K562 (cell line): ENCODE measurements at regions not wholly inside any gene's neighbourhood (a gene's known extent, or its start where the extent isn't known, plus 50 kb on each side); places are given as distances from the start of the nearest gene placed in this dataset.

Experiments used
- EP300 ChIP-seq: IDR thresholded peaks from 2 replicates; pipeline ENCODE4 v1.6.1; 2012; ENCODE audit warnings: low read length, improper control_type of control experiment
- FOSL1 ChIP-seq: fragments of 200-800 bp; sonication (Bioruptor generic); conservative IDR thresholded peaks from 2 replicates; pipeline ENCODE4 v1.6.1; 2016; ENCODE audit warnings: missing genetic modification characterization, missing compliant biosample characterization
- IRF2 ChIP-seq: sonication (generic); formaldehyde crosslinking; IDR thresholded peaks from 2 replicates; pipeline ENCODE4 v1.8.1; 2022; ENCODE audit warnings: mild to moderate bottlenecking, missing genetic modification reagents
- NFXL1 ChIP-seq: fragments of 450-650 bp; formaldehyde crosslinking; IDR thresholded peaks from 2 replicates; pipeline ENCODE4 v1.4.0; 2021; ENCODE audit warnings: mild to moderate bottlenecking
- POLR2A ChIP-seq: fragments of 450-650 bp; conservative IDR thresholded peaks from 2 replicates; pipeline ENCODE4 v1.6.1; 2016
- RAD51 ChIP-seq: fragments of 450-650 bp; IDR thresholded peaks from 2 replicates; pipeline ENCODE4 v1.7.1; 2016; ENCODE audit warnings: low read depth, mild to moderate bottlenecking, borderline replicate concordance
- REST ChIP-seq, 2 experiments: fragments of 450-650 bp; formaldehyde crosslinking in 1 of 2; IDR thresholded peaks; 2 replicates each; pipeline versions ENCODE4 v1.4.0 to v1.6.1; 2014 to 2020; ENCODE audit warnings: mild to moderate bottlenecking in 2 of 2, borderline replicate concordance in 1 of 2, low read depth in 1 of 2
- STAT5A ChIP-seq: IDR thresholded peaks from 2 replicates; pipeline ENCODE4 v1.6.1; 2012; ENCODE audit warnings: low read length, inconsistent platforms, borderline replicate concordance
- TARDBP ChIP-seq: fragments of 450-650 bp; IDR thresholded peaks from 2 replicates; pipeline ENCODE4 v1.6.1; 2016
- THAP12 ChIP-seq: fragments of 250-450 bp; sonication (Bioruptor Pico); IDR thresholded peaks from 2 replicates; pipeline ENCODE4 v1.9.0; 2021; ENCODE audit warnings: mild to moderate bottlenecking, inconsistent platforms
- THRA ChIP-seq: fragments of 450-650 bp; IDR thresholded peaks from 2 replicates; pipeline ENCODE4 v1.6.1; 2017; ENCODE audit warnings: mild to moderate bottlenecking, moderate library complexity
- TSHZ1 ChIP-seq: fragments of 250-450 bp; sonication (Bioruptor Pico); IDR thresholded peaks from 2 replicates; pipeline ENCODE4 v1.4.0; 2020; ENCODE audit warnings: mild to moderate bottlenecking, moderate library complexity
- ZNF785 ChIP-seq: fragments of 250-450 bp; sonication (Bioruptor Pico); IDR thresholded peaks from 2 replicates; pipeline ENCODE4 v1.4.0; 2020; ENCODE audit warnings: mild to moderate bottlenecking

- no peak for TF ChIP-seq TARDBP
- TF ChIP-seq FOSL1 (tag) = no peak
- no peak for TF ChIP-seq EP300
- TF ChIP-seq POLR2A = no peak
- no peak for TF ChIP-seq STAT5A
- TF ChIP-seq ZNF785 (CRISPR knock-in tag) = no peak
- TF ChIP-seq THAP12 (CRISPR knock-in tag) = no peak
- TF ChIP-seq NFXL1 (CRISPR knock-in tag) = no peak
- TF ChIP-seq IRF2 = no peak
- TF ChIP-seq REST (IDR thresholded peaks at IDR 0.05; ENCODE audit: borderline replicate concordance) = no peak
- TF ChIP-seq REST (CRISPR knock-in tag; IDR thresholded peaks at IDR 0.05; ENCODE audit: low read depth) = no peak
- no peak for TF ChIP-seq THRA
- TF ChIP-seq RAD51 = no peak
- no peak for TF ChIP-seq TSHZ1 (CRISPR knock-in tag)
Measured at GRCh38 chr3:72351536-72351935, 496.7 kb downstream of the SHQ1 start.
